IMR-90 (cell line): ENCODE measurements at regions not wholly inside any gene's neighbourhood (a gene's known extent, or its start where the extent isn't known, plus 50 kb on each side); places are given as distances from the start of the nearest gene placed in this dataset.
A peak's percentile ranks its signal among the peaks of the same experiment; 100 is the strongest.

Source experiments
- ATAC-seq: fragments of 200-7000 bp; cut with Tn5 transposase; 2 replicates; pipeline ENCODE4 v1.9.1; 2020; ENCODE audit warnings: low read depth, mild to moderate bottlenecking, moderate library complexity
- BruUV-seq: library from RNA; stranded (reverse); fragments of 400-500 nt; replicated peaks from 2 replicates; lab custom pipeline; 2021; lab: Mats Ljungman, UMichigan
- CTCF ChIA-PET: fragments of 300-600 bp; formaldehyde crosslinking; extraction: SDS; loops from one replicate; lab custom pipeline; 2021; ENCODE audit warnings: antibody characterized with exemption; lab: Yijun Ruan, JAX
- POLR2A ChIA-PET: fragments of 300-600 bp; sonication (Branson Sonifier 250); formaldehyde crosslinking; loops from one replicate; lab custom pipeline; 2022; ENCODE audit warnings: antibody characterized with exemption; ENCODE audit not compliant: unreplicated experiment; lab: Charles Lee
- DNase-seq: peaks from one replicate; pipeline ENCODE4 v3.0.0; 2013
- H2AFZ ChIP-seq: replicated peaks from 2 replicates; pipeline ENCODE3; 2013; ENCODE audit warnings: low read length, mild to moderate bottlenecking; ENCODE audit not compliant: poor library complexity
- H2AK5ac ChIP-seq: 2 replicates; pipeline ENCODE4 v1.6.1; 2013; ENCODE audit warnings: low read depth, low read length, inconsistent platforms
- H2AK9ac ChIP-seq: replicated peaks from 2 replicates; pipeline ENCODE3; 2013; ENCODE audit warnings: mild to moderate bottlenecking, low read depth, low read length, moderate library complexity; ENCODE audit not compliant: poor library complexity
- H2BK120ac ChIP-seq: 2 replicates; pipeline ENCODE4 v1.6.1; 2013; ENCODE audit warnings: low read depth, low read length, inconsistent platforms
- H2BK15ac ChIP-seq: 3 replicates; pipeline ENCODE4 v1.6.1; 2013; ENCODE audit warnings: low read depth, low read length, inconsistent platforms
- H2BK20ac ChIP-seq: 2 replicates; pipeline ENCODE4 v1.6.1; 2013; ENCODE audit warnings: low read depth, mild to moderate bottlenecking, inconsistent platforms, low read length, moderate library complexity
- H2BK5ac ChIP-seq: 2 replicates; pipeline ENCODE4 v1.6.1; 2013; ENCODE audit warnings: mild to moderate bottlenecking, low read depth, low read length, inconsistent platforms; ENCODE audit not compliant: poor library complexity, severe bottlenecking
- H3K14ac ChIP-seq: replicated peaks from 2 replicates; pipeline ENCODE4 v1.6.1; 2013; ENCODE audit warnings: low read depth, low read length, inconsistent platforms
- H3K18ac ChIP-seq: 2 replicates; pipeline ENCODE4 v1.6.1; 2013; ENCODE audit warnings: low read depth, low read length, control low read depth
- H3K23ac ChIP-seq: 2 replicates; pipeline ENCODE4 v1.6.1; 2013; ENCODE audit warnings: low read depth, low read length, inconsistent platforms
- H3K27ac ChIP-seq: 2 replicates; pipeline ENCODE4 v1.5.1; 2013; ENCODE audit warnings: mild to moderate bottlenecking, control low read depth, low read length; ENCODE audit not compliant: insufficient read depth
- H3K27me3 ChIP-seq: 2 replicates; pipeline ENCODE4 v1.6.1; 2013; ENCODE audit warnings: low read length; ENCODE audit not compliant: control insufficient read depth, insufficient read depth
- H3K36me3 ChIP-seq: 2 replicates; pipeline ENCODE4 v1.6.1; 2013; ENCODE audit warnings: low read length, mixed read lengths; ENCODE audit not compliant: control insufficient read depth, insufficient read depth
- H3K4ac ChIP-seq: 2 replicates; pipeline ENCODE4 v1.6.1; 2013; ENCODE audit warnings: low read depth, low read length, inconsistent platforms
- H3K4me1 ChIP-seq: 2 replicates; pipeline ENCODE4 v1.6.1; 2013; ENCODE audit warnings: low read length, mixed read lengths; ENCODE audit not compliant: control insufficient read depth, insufficient read depth
- H3K4me2 ChIP-seq: 2 replicates; pipeline ENCODE4 v1.6.1; 2013; ENCODE audit warnings: low read depth, mild to moderate bottlenecking, control low read depth, low read length, moderate library complexity
- H3K4me3 ChIP-seq: 2 replicates; pipeline ENCODE4 v1.5.1; 2013; ENCODE audit warnings: low read depth, mild to moderate bottlenecking, control low read depth, low read length, moderate library complexity; ENCODE audit not compliant: insufficient read depth
- H3K56ac ChIP-seq: 2 replicates; pipeline ENCODE4 v1.6.1; 2013; ENCODE audit warnings: low read length, inconsistent platforms; ENCODE audit not compliant: insufficient read depth; ENCODE audit errors: extremely low read depth
- H3K79me1 ChIP-seq, 2 experiments: 2 replicates each; pipeline ENCODE4 v1.6.1; 2013; ENCODE audit warnings: low read length in 2 of 2, inconsistent platforms in 1 of 2, low read depth in 1 of 2
- H3K9ac ChIP-seq: 2 replicates; pipeline ENCODE4 v1.6.1; 2013; ENCODE audit warnings: low read depth, low read length, control low read depth
- H3K9me1 ChIP-seq: 2 replicates; pipeline ENCODE4 v1.6.1; 2013; ENCODE audit warnings: low read length, inconsistent platforms; ENCODE audit not compliant: insufficient read depth
- H3K9me3 ChIP-seq: 2 replicates; pipeline ENCODE4 v1.6.1; 2013; ENCODE audit warnings: low read length; ENCODE audit not compliant: control insufficient read depth, insufficient read depth
- H4K20me1 ChIP-seq: 2 replicates; pipeline ENCODE4 v1.6.1; 2013; ENCODE audit warnings: low read length, inconsistent platforms; ENCODE audit not compliant: insufficient read depth
- H4K5ac ChIP-seq: 2 replicates; pipeline ENCODE4 v1.6.1; 2013; ENCODE audit warnings: mild to moderate bottlenecking, low read depth, low read length, control low read depth
- H4K8ac ChIP-seq, 2 experiments: 2 replicates each; pipeline ENCODE4 v1.6.1; 2013; ENCODE audit warnings: low read depth in 2 of 2, low read length in 2 of 2, control low read depth in 1 of 2, inconsistent platforms in 1 of 2
- H4K91ac ChIP-seq: 2 replicates; pipeline ENCODE4 v1.6.1; 2013; ENCODE audit warnings: low read depth, low read length, inconsistent platforms; ENCODE audit not compliant: insufficient read depth
- CEBPB ChIP-seq: IDR thresholded peaks from 2 replicates; pipeline ENCODE4 v1.6.1; 2012; ENCODE audit warnings: low read depth, low read length, improper control_type of control experiment
- CHD1 ChIP-seq: IDR thresholded peaks from 2 replicates; pipeline ENCODE4 v1.6.1; 2012; ENCODE audit warnings: low read depth, low read length, improper control_type of control experiment
- FOS ChIP-seq: fragments of 150-350 bp; IDR thresholded peaks from 2 replicates; pipeline ENCODE4 v1.6.1; 2016; ENCODE audit warnings: low read depth, low read length
- POLR2A ChIP-seq: IDR thresholded peaks from 2 replicates; pipeline ENCODE4 v1.6.1; 2012; ENCODE audit warnings: mild to moderate bottlenecking, low read depth, low read length
- RAD21 ChIP-seq: IDR thresholded peaks from 2 replicates; pipeline ENCODE4 v1.6.1; 2012; ENCODE audit warnings: low read length, improper control_type of control experiment
- WGBS, 2 experiments: methylation state at CpG; one replicate each; pipeline versions ENCODE4 v1.1.5 to v1.1.7; 2013; ENCODE audit warnings: missing lambda C conversion rate in 2 of 2; ENCODE audit not compliant: insufficient read length in 1 of 2; ENCODE audit errors: extremely low coverage in 2 of 2; 5-methylcytosine and 5-hydroxymethylcytosine counted together
- dilution Hi-C: fragments of 300-500 bp; cut with HindIII; formaldehyde crosslinking; loops from one replicate; pipeline ENCODE4 v1.14.3; 2018; ENCODE audit warnings: low sequenced_read_pairs; ENCODE audit not compliant: unreplicated experiment
- in situ Hi-C: fragments of 300-500 bp; cut with MboI; formaldehyde crosslinking; loops from 3 replicates; pipeline ENCODE4 v1.14.3; 2019; ENCODE audit warnings: low sequenced_read_pairs, inconsistent platforms, mixed read lengths
- intact Hi-C: fragments of 100-400 bp; cut with micrococcal nuclease; formaldehyde crosslinking; loops from 2 replicates; pipeline ENCODE4 v1.10.0; 2022

DNA sequence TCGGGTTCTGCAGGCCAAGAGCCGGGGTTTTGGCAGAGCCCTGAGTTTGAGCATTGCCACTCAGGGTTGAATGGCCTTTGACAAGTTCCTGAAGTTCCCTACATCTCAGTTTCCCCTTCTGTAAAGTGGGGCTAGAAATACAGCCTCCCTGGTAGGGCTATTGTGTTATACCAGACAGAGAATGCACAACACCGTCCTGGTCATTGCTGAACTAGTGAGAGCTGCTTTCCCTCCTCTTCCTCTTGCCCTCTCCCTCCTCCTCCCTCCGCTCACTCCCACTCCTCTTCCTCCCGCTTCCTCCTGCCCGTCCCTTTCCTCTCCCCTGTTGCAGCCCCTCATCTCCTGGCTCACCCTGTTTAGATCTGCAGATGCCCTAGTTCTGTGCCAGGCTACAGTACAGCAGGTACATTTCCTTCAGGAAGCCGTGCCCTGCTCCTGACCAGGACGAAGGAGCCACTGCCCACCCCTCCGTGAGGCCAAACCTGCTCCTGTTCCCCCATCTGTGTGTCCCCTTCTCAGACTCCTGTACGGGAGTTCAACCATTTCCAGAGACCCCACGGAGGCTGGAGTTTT is 91.5 kb upstream of the SHANK2 start:
- Histone ChIP-seq H2AK9ac (no peak overlapping the region), H3K27ac (no peak overlapping the region), H3K36me3 (no peaks in the 10 kb centered on the region), H3K18ac (no peak overlapping the region), H2AK5ac (0 out of 2 replicates have a peak overlapping the region, but pooled peaks have one; percentile 20), H3K4me1 (peaks cover 22% of the 10 kb centered on the region), H3K27me3 (peaks cover 32% of the 10 kb centered on the region), H3K79me1 (no peaks in the 10 kb centered on the region), H3K9ac (no peak overlapping the region), H4K20me1 (no peaks in the 10 kb centered on the region), H2BK20ac (no peak overlapping the region), H2AFZ (peak overlapping the region; percentile 65), H3K14ac (no peak overlapping the region), H2BK120ac (no peak overlapping the region), H2BK5ac (no peak overlapping the region), H3K4ac (no peak overlapping the region), H3K4me2 (no peak overlapping the region), H3K9me1 (peaks cover 6% of the 10 kb centered on the region; the same call in 1 of the 2 replicates), H3K4me3 (no peak overlapping the region), H3K56ac (no peak overlapping the region), H4K5ac (no peak overlapping the region), H4K8ac (no peak overlapping the region), H4K91ac (no peak overlapping the region), H2BK15ac (no peak overlapping the region), H3K9me3 (peaks cover 2% of the 10 kb centered on the region; the same call in 1 of the 2 replicates), H3K23ac (no peak overlapping the region)
- ChIA-PET CTCF (interaction anchor here (0.9 to 1.2 kb wide), 2 partner anchors 21 to 92 kb away, joined by 3 to 6 read pairs; partner anchors contain the start of gene SHANK2), POLR2A (no interaction called here)
- TF ChIP-seq CEBPB (no peak), FOS (no peak), POLR2A (no peak), RAD21 (no peak), CHD1 (no peak)
- intact Hi-C loops (no loop called here), dilution Hi-C loops (no loop called here), in situ Hi-C loops (no loop called here)
- DNase-seq (no peak), ATAC-seq (no peak)
- BruUV-seq, result no TSS peak
- 68% methylated on average over 8 of the region's 11 CpGs; no CpG with 5 or more reads in 1 of the 2 experiments for WGBS, 2 experiments
